SK-N-MC (cell line): ENCODE measurements at regions not wholly inside any gene's neighbourhood (a gene's known extent, or its start where the extent isn't known, plus 50 kb on each side); places are given as distances from the start of the nearest gene placed in this dataset.
A peak's percentile ranks its signal among the peaks of the same experiment; 100 is the strongest.

Source experiments
- DNase-seq: peaks from one replicate; pipeline ENCODE4 v3.0.0-alpha.2; 2011; ENCODE audit warnings: low read depth, low spot score
- H3K27ac ChIP-seq: fragments of 200-600 bp; sonication (generic); 2 replicates; pipeline ENCODE4 v1.5.1; 2016; ENCODE audit warnings: mixed run types
- H3K36me3 ChIP-seq: fragments of 200-600 bp; sonication (generic); 2 replicates; pipeline ENCODE4 v1.6.1; 2017; ENCODE audit warnings: antibody characterized with exemption, low read length, mixed read lengths; ENCODE audit not compliant: insufficient read depth
- H3K4me3 ChIP-seq: fragments of 200-600 bp; sonication (generic); 2 replicates; pipeline ENCODE4 v1.5.1; 2016
- H3K9ac ChIP-seq: fragments of 200-600 bp; sonication (generic); 2 replicates; pipeline ENCODE4 v1.8.0; 2017; ENCODE audit warnings: mixed run types, mixed read lengths; ENCODE audit not compliant: insufficient read length
- H3K9me3 ChIP-seq: fragments of 200-600 bp; sonication (generic); 2 replicates; pipeline ENCODE4 v1.6.1; 2017; ENCODE audit warnings: low read depth, mild to moderate bottlenecking, antibody characterized with exemption, low read length, moderate library complexity, mixed read lengths
- EZH2 ChIP-seq: fragments of 200-600 bp; sonication (generic); IDR thresholded peaks from one replicate; pipeline ENCODE4 v1.6.1; 2017; ENCODE audit warnings: antibody characterized with exemption
- FOXP2 ChIP-seq: optimal IDR thresholded peaks from 2 replicates; pipeline ENCODE3; 2011; ENCODE audit warnings: mild to moderate bottlenecking, moderate library complexity; ENCODE audit not compliant: insufficient read depth; ENCODE audit errors: extremely low read length, control extremely low read depth
- POLR2AphosphoS5 ChIP-seq: IDR thresholded peaks from 2 replicates; pipeline ENCODE4 v1.6.1; 2012; ENCODE audit warnings: mild to moderate bottlenecking, low read depth, low read length, borderline replicate concordance

GRCh38 chr6:14658886-14659561, 541.5 kb downstream of the CD83 start:
- no peak for DNase-seq
- TF ChIP-seq POLR2AphosphoS5 (peak; percentile 25; the same call in 1 of the 2 replicates), EZH2 (no peak), FOXP2 (no peak)
- no peaks in the 10 kb centered on the region for H3K36me3 ChIP-seq
- H3K27ac ChIP-seq = no peak overlapping the region
- 0 out of 2 replicates have a peak overlapping the region, but pooled peaks have one; percentile 20 for H3K4me3 ChIP-seq
- no peaks in the 10 kb centered on the region for H3K9me3 ChIP-seq
- H3K9ac ChIP-seq = no peak overlapping the region

GRCh38 chr6:14659841-14660240, 542.3 kb downstream of the CD83 start:
- no peak for TF ChIP-seq FOXP2
- H3K9me3 ChIP-seq = no peaks in the 10 kb centered on the region
- no peak for DNase-seq
- H3K27ac ChIP-seq = no peak overlapping the region
- no peaks in the 10 kb centered on the region for H3K36me3 ChIP-seq
- no peak overlapping the region for H3K9ac ChIP-seq
- H3K4me3 ChIP-seq = no peak overlapping the region

- no peak for DNase-seq
- no peaks in the 10 kb centered on the region for H3K36me3 ChIP-seq
- H3K4me3 ChIP-seq = no peak overlapping the region
- no peak overlapping the region for H3K27ac ChIP-seq
- H3K9me3 ChIP-seq = no peaks in the 10 kb centered on the region
- no peak for TF ChIP-seq POLR2AphosphoS5
- no peak for TF ChIP-seq FOXP2
- TF ChIP-seq EZH2 = no peak
- no peak overlapping the region for H3K9ac ChIP-seq
Observed at GRCh38 chr6:14660806-14661579, 543.4 kb downstream of the CD83 start.

GRCh38 chr6:14661691-14662090, 544.1 kb downstream of the CD83 start:
- H3K4me3 ChIP-seq = no peak overlapping the region
- no peak overlapping the region for H3K27ac ChIP-seq
- no peaks in the 10 kb centered on the region for H3K36me3 ChIP-seq
- TF ChIP-seq POLR2AphosphoS5 (no peak), FOXP2 (no peak), EZH2 (no peak)
- no peak overlapping the region for H3K9ac ChIP-seq
- DNase-seq = no peak
- H3K9me3 ChIP-seq = no peaks in the 10 kb centered on the region

- no peak for TF ChIP-seq FOXP2
- TF ChIP-seq EZH2 = no peak
- TF ChIP-seq POLR2AphosphoS5 = no peak
- Histone ChIP-seq H3K36me3 (no peaks in the 10 kb centered on the region), H3K4me3 (no peak overlapping the region), H3K9ac (no peak overlapping the region), H3K27ac (no peak overlapping the region), H3K9me3 (no peaks in the 10 kb centered on the region)
- DNase-seq = no peak
Observed at GRCh38 chr6:14664112-14664601, 546.6 kb downstream of the CD83 start.

- Histone ChIP-seq H3K36me3 (no peaks in the 10 kb centered on the region), H3K9ac (no peak overlapping the region), H3K4me3 (no peak overlapping the region), H3K27ac (no peak overlapping the region), H3K9me3 (no peaks in the 10 kb centered on the region)
- TF ChIP-seq FOXP2 = no peak
- TF ChIP-seq POLR2AphosphoS5 = 0 out of 2 replicates have a peak, but pooled peaks have one; percentile 42
- no peak for DNase-seq
Observed at GRCh38 chr6:14664621-14665315, 547.2 kb downstream of the CD83 start.

GRCh38 chr6:14665827-14666724, 548.5 kb downstream of the CD83 start:
- Histone ChIP-seq H3K9me3 (no peaks in the 10 kb centered on the region), H3K4me3 (no peak overlapping the region)

More at GRCh38 chr6:14665827-14666724, 548.5 kb downstream of the CD83 start:
- TF ChIP-seq FOXP2 = no peak
- no peak for TF ChIP-seq EZH2
- no peak for TF ChIP-seq POLR2AphosphoS5
- DNase-seq = no peak
- H3K9ac ChIP-seq = no peak overlapping the region
- H3K27ac ChIP-seq = no peak overlapping the region
- no peaks in the 10 kb centered on the region for H3K36me3 ChIP-seq
